Neural progenitor cell (in vitro differentiated cells): ENCODE measurements at regions not wholly inside any gene's neighbourhood (a gene's known extent, or its start where the extent isn't known, plus 50 kb on each side); places are given as distances from the start of the nearest gene placed in this dataset.

ENCODE experiments used
- DNase-seq: peaks from one replicate; pipeline ENCODE4 v3.0.0-alpha.2; 2016; ENCODE audit warnings: low spot score
- H2AFZ ChIP-seq: fragments of 200-600 bp; sonication (generic); replicated peaks from 2 replicates; pipeline ENCODE4 v1.6.1; 2016; ENCODE audit warnings: antibody characterized with exemption
- H3F3A ChIP-seq: fragments of 200-600 bp; sonication (generic); 2 replicates; pipeline ENCODE4 v1.6.1; 2016; ENCODE audit warnings: antibody characterized with exemption, low read depth
- H3K27ac ChIP-seq: fragments of 200-600 bp; sonication (generic); 2 replicates; pipeline ENCODE4 v1.5.1; 2016; ENCODE audit warnings: mild to moderate bottlenecking
- H3K27me3 ChIP-seq: fragments of 200-600 bp; sonication (generic); 2 replicates; pipeline ENCODE4 v1.6.1; 2016; ENCODE audit warnings: mild to moderate bottlenecking, moderate library complexity
- H3K36me3 ChIP-seq: fragments of 200-600 bp; sonication (generic); 2 replicates; pipeline ENCODE4 v1.5.1; 2016
- H3K4me1 ChIP-seq: fragments of 200-600 bp; sonication (generic); 2 replicates; pipeline ENCODE4 v1.6.1; 2016; ENCODE audit warnings: mixed run types
- H3K4me2 ChIP-seq: fragments of 200-600 bp; sonication (generic); 2 replicates; pipeline ENCODE4 v1.6.1; 2016
- H3K4me3 ChIP-seq: fragments of 200-600 bp; sonication (generic); 2 replicates; pipeline ENCODE4 v1.5.1; 2016
- H3K79me2 ChIP-seq: fragments of 200-600 bp; sonication (generic); 2 replicates; pipeline ENCODE4 v1.6.1; 2016; ENCODE audit warnings: low read depth
- H3K9ac ChIP-seq: fragments of 200-600 bp; sonication (generic); 2 replicates; pipeline ENCODE4 v1.6.1; 2016
- H3K9me3 ChIP-seq: fragments of 200-600 bp; sonication (generic); 2 replicates; pipeline ENCODE4 v1.5.1; 2016; ENCODE audit warnings: low read depth
- H4K20me1 ChIP-seq: fragments of 200-600 bp; sonication (generic); 2 replicates; pipeline ENCODE4 v1.6.1; 2016; ENCODE audit warnings: low read depth
- H3K27ac Mint-ChIP-seq: 3 replicates; pipeline ENCODE4 v1.8.0; 2021; ENCODE audit warnings: mixed read lengths
- H3K27me3 Mint-ChIP-seq: 2 replicates; pipeline ENCODE4 v1.8.0; 2022; ENCODE audit warnings: low read depth, mild to moderate bottlenecking, inconsistent platforms, moderate library complexity, mixed read lengths; ENCODE audit not compliant: insufficient read depth
- H3K36me3 Mint-ChIP-seq: 3 replicates; pipeline ENCODE4 v1.8.0; 2021; ENCODE audit warnings: mixed read lengths
- H3K4me1 Mint-ChIP-seq: 3 replicates; pipeline ENCODE4 v1.8.0; 2021; ENCODE audit warnings: mixed read lengths
- H3K4me3 Mint-ChIP-seq: 3 replicates; pipeline ENCODE4 v1.8.0; 2021; ENCODE audit warnings: mild to moderate bottlenecking, moderate library complexity, mixed read lengths
- H3K9me3 Mint-ChIP-seq: 3 replicates; pipeline ENCODE4 v1.8.0; 2020; ENCODE audit warnings: mixed read lengths
- CTCF ChIP-seq: fragments of 200-600 bp; sonication (generic); IDR thresholded peaks from 2 replicates; pipeline ENCODE4 v1.5.1; 2017; ENCODE audit warnings: antibody characterized with exemption, mild to moderate bottlenecking
- EZH2 ChIP-seq: fragments of 200-600 bp; sonication (generic); IDR thresholded peaks from 2 replicates; pipeline ENCODE4 v1.6.1; 2017; ENCODE audit warnings: antibody characterized with exemption, mild to moderate bottlenecking, moderate library complexity
- EZH2phosphoT487 ChIP-seq: fragments of 200-600 bp; sonication (generic); IDR thresholded peaks from 2 replicates; pipeline ENCODE4 v1.6.1; 2017; ENCODE audit warnings: antibody characterized with exemption

GRCh38 chr4:132596186-132596585 lies 552.9 kb upstream of the PCDH10 start:
- no peaks in the 10 kb centered on the region for H4K20me1 ChIP-seq
- H3K4me1 ChIP-seq, result no peaks in the 10 kb centered on the region
- H2AFZ ChIP-seq, result no peak overlapping the region
- H3K4me2 ChIP-seq, result no peak overlapping the region
- no peaks in the 10 kb centered on the region for H3K36me3 ChIP-seq
- H3K9ac ChIP-seq, result no peak overlapping the region
- Mint-ChIP-seq H3K4me1 (no peaks in the 10 kb centered on the region), H3K4me3 (no peak overlapping the region), H3K9me3 (no peaks in the 10 kb centered on the region), H3K27ac (no peak overlapping the region), H3K36me3 (no peaks in the 10 kb centered on the region), H3K27me3 (no peaks in the 10 kb centered on the region)
- TF ChIP-seq EZH2phosphoT487 (no peak), CTCF (no peak), EZH2 (no peak)
- no peak overlapping the region for H3K27ac ChIP-seq
- DNase-seq, result no peak
- H3K4me3 ChIP-seq, result no peak overlapping the region
- H3K9me3 ChIP-seq, result no peaks in the 10 kb centered on the region
- no peaks in the 10 kb centered on the region for H3K27me3 ChIP-seq
- H3K79me2 ChIP-seq, result no peaks in the 10 kb centered on the region
- no peaks in the 10 kb centered on the region for H3F3A ChIP-seq

GRCh38 chr4:132605551-132605950 lies 543.5 kb upstream of the PCDH10 start:
- H3K9ac ChIP-seq, result no peak overlapping the region
- Mint-ChIP-seq H3K27ac (no peak overlapping the region), H3K27me3 (no peaks in the 10 kb centered on the region), H3K9me3 (no peaks in the 10 kb centered on the region), H3K36me3 (no peaks in the 10 kb centered on the region), H3K4me3 (no peak overlapping the region), H3K4me1 (no peaks in the 10 kb centered on the region)
- H3K9me3 ChIP-seq, result no peaks in the 10 kb centered on the region
- H3K4me2 ChIP-seq, result no peak overlapping the region
- no peak overlapping the region for H2AFZ ChIP-seq
- no peaks in the 10 kb centered on the region for H3K27me3 ChIP-seq
- DNase-seq, result no peak
- no peaks in the 10 kb centered on the region for H4K20me1 ChIP-seq
- H3F3A ChIP-seq, result no peaks in the 10 kb centered on the region
- no peak for TF ChIP-seq EZH2phosphoT487
- TF ChIP-seq CTCF, result no peak
- TF ChIP-seq EZH2, result no peak
- no peak overlapping the region for H3K4me3 ChIP-seq
- no peaks in the 10 kb centered on the region for H3K36me3 ChIP-seq
- no peaks in the 10 kb centered on the region for H3K4me1 ChIP-seq
- no peak overlapping the region for H3K27ac ChIP-seq
- H3K79me2 ChIP-seq, result no peaks in the 10 kb centered on the region

DNA sequence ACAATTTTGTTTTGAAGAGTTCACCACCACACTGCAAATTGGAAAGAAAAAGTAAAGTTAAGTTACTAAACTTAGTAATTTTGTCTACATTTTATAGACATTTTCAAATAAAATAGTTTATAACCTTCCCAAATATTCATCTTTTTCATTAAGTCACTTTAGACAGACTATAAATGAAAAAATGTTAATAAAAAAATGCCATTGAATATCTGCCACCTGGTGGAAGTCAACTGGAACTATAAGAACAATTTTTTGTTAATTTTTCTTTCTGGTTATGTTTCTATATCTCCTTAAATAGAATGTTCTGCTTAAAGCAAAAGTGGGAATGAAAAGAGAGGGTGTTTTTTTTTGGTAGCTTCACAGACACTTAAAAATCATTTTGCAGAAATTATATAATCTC lies 534.4 kb upstream of the PCDH10 start:
- no peaks in the 10 kb centered on the region for H4K20me1 ChIP-seq
- no peak for TF ChIP-seq EZH2
- peak; percentile 49 for TF ChIP-seq CTCF
- TF ChIP-seq EZH2phosphoT487, result no peak

GRCh38 chr4:132619968-132620367 lies 529.1 kb upstream of the PCDH10 start:
- H2AFZ ChIP-seq, result no peak overlapping the region
- H3K4me3 Mint-ChIP-seq, result no peak overlapping the region
- no peak for DNase-seq
- H3K4me3 ChIP-seq, result no peak overlapping the region
- peaks cover 2% of the 10 kb centered on the region for H3K27me3 Mint-ChIP-seq
- H3K9me3 ChIP-seq, result no peaks in the 10 kb centered on the region
- no peak overlapping the region for H3K27ac ChIP-seq
- H3K9ac ChIP-seq, result no peak overlapping the region
- TF ChIP-seq EZH2phosphoT487 (no peak), CTCF (no peak), EZH2 (no peak)
- peaks cover 13% of the 10 kb centered on the region for H3K9me3 Mint-ChIP-seq
- no peaks in the 10 kb centered on the region for H3K4me1 ChIP-seq
- no peaks in the 10 kb centered on the region for H3K4me1 Mint-ChIP-seq
- no peaks in the 10 kb centered on the region for H3K27me3 ChIP-seq
- no peaks in the 10 kb centered on the region for H3K79me2 ChIP-seq
- no peaks in the 10 kb centered on the region for H3K36me3 Mint-ChIP-seq
- no peaks in the 10 kb centered on the region for H4K20me1 ChIP-seq
- no peaks in the 10 kb centered on the region for H3K36me3 ChIP-seq
- H3F3A ChIP-seq, result no peaks in the 10 kb centered on the region
- no peak overlapping the region for H3K4me2 ChIP-seq
- H3K27ac Mint-ChIP-seq, result no peak overlapping the region

More for the DNA sequence above, 534.4 kb upstream of the PCDH10 start:
- Histone ChIP-seq H3K4me1 (no peaks in the 10 kb centered on the region), H3K36me3 (no peaks in the 10 kb centered on the region), H3K79me2 (no peaks in the 10 kb centered on the region), H3K9ac (no peak overlapping the region), H3K4me2 (no peak overlapping the region), H3K27ac (no peak overlapping the region), H2AFZ (no peak overlapping the region), H3K9me3 (no peaks in the 10 kb centered on the region), H3K27me3 (no peaks in the 10 kb centered on the region), H3F3A (no peaks in the 10 kb centered on the region), H3K4me3 (no peak overlapping the region)
- Mint-ChIP-seq H3K27ac (no peak overlapping the region), H3K4me3 (no peak overlapping the region), H3K36me3 (no peaks in the 10 kb centered on the region), H3K9me3 (peaks cover 13% of the 10 kb centered on the region), H3K4me1 (no peaks in the 10 kb centered on the region), H3K27me3 (peaks cover 2% of the 10 kb centered on the region)
- DNase-seq, result no peak
